ENCODE measurements at regions not wholly inside any gene's neighbourhood (a gene's known extent, or its start where the extent isn't known, plus 50 kb on each side); places are given as distances from the start of the nearest gene placed in this dataset.
"Not testable (repeated sequence)": the region's sequence is repeated elsewhere in the genome, so short reads cannot be mapped to it uniquely, and the experiment has no call there.

DNA sequence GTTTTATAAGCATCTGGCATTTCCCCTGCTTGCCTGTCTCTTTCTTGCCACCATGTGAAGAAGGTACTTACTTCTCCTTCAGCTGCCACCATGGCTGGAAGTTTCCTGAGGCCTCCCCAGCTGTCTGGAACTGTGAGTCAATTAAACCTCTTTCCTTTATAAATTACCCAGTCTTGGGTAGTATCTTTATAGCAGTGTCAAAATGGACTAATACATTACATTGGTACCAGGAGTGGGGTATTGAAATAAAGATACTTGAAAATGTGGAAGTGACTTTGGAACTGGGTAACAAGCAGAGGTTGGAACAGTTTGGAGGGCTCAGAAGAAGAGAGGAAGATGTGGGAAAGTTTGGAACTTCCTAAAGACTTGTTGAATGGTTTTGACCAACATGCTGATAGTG lies 223.9 kb upstream of the F9 start:
- not testable (repeated sequence) for TF ChIP-seq FOXK1 (CRISPR knock-in tag; IDR thresholded peaks at IDR 0.05; ENCODE audit: borderline replicate concordance); CCNT2 (IDR thresholded peaks at IDR 0.05; ENCODE audit: borderline replicate concordance, extremely low read depth, insufficient read length, low read depth, low read length); TAF1 (IDR thresholded peaks at IDR 0.05; ENCODE audit: control insufficient read depth, extremely low read depth, insufficient read depth, low read length, severe bottlenecking); NFE2 (IDR thresholded peaks at IDR 0.05; ENCODE audit: low read depth); HNRNPH1 (optimal IDR thresholded peaks at IDR 0.05; ENCODE audit: low read depth, low read length); KDM4B (IDR thresholded peaks at IDR 0.05; ENCODE audit: borderline replicate concordance in 2 of 2, low read depth in 1 of 2); ZNF311 (CRISPR knock-in tag; IDR thresholded peaks at IDR 0.05); POLR2A (conservative IDR thresholded peaks at IDR 0.05); ZKSCAN3 (CRISPR knock-in tag; IDR thresholded peaks at IDR 0.05); GATA2 (CRISPR knock-in tag; IDR thresholded peaks at IDR 0.05); POLR2AphosphoS5 (IDR thresholded peaks at IDR 0.05; ENCODE audit: control insufficient read depth, insufficient read depth, low read depth, low read length); ZFP30 (CRISPR knock-in tag; IDR thresholded peaks at IDR 0.05; ENCODE audit: borderline replicate concordance)
- TF ChIP-seq, protein P1, sequence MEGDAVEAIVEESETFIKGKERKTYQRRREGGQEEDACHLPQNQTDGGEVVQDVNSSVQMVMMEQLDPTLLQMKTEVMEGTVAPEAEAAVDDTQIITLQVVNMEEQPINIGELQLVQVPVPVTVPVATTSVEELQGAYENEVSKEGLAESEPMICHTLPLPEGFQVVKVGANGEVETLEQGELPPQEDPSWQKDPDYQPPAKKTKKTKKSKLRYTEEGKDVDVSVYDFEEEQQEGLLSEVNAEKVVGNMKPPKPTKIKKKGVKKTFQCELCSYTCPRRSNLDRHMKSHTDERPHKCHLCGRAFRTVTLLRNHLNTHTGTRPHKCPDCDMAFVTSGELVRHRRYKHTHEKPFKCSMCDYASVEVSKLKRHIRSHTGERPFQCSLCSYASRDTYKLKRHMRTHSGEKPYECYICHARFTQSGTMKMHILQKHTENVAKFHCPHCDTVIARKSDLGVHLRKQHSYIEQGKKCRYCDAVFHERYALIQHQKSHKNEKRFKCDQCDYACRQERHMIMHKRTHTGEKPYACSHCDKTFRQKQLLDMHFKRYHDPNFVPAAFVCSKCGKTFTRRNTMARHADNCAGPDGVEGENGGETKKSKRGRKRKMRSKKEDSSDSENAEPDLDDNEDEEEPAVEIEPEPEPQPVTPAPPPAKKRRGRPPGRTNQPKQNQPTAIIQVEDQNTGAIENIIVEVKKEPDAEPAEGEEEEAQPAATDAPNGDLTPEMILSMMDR (IDR thresholded peaks at IDR 0.05 in 2 of 3, conservative IDR thresholded peaks at IDR 0.05 in 1 of 3; ENCODE audit: insufficient read depth in 2 of 3, low read depth in 1 of 3, low read length in 3 of 3): not testable (repeated sequence)
- TF ChIP-seq, protein P2, sequence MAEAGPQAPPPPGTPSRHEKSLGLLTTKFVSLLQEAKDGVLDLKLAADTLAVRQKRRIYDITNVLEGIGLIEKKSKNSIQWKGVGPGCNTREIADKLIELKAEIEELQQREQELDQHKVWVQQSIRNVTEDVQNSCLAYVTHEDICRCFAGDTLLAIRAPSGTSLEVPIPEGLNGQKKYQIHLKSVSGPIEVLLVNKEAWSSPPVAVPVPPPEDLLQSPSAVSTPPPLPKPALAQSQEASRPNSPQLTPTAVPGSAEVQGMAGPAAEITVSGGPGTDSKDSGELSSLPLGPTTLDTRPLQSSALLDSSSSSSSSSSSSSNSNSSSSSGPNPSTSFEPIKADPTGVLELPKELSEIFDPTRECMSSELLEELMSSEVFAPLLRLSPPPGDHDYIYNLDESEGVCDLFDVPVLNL (CRISPR knock-in tag; IDR thresholded peaks at IDR 0.05; ENCODE audit: low read depth): not testable (repeated sequence)
